Glomerular endothelial cell (primary cell): ENCODE measurements at regions not wholly inside any gene's neighbourhood (a gene's known extent, or its start where the extent isn't known, plus 50 kb on each side); places are given as distances from the start of the nearest gene placed in this dataset.

Source experiments
- DNase-seq: peaks from one replicate; pipeline ENCODE4 v3.0.0-alpha.2; 2011; ENCODE audit warnings: low read depth, low spot score; ENCODE audit errors: extremely low read depth

GRCh38 chr21:18460979-18461378, 57.4 kb upstream of the TMPRSS15 start:
- no peak for DNase-seq

- DNase-seq, result no peak
These were observed 58.2 kb upstream of the TMPRSS15 start for GRCh38 chr21:18461743-18462142.

GRCh38 chr21:18467715-18468114, 64.1 kb upstream of the TMPRSS15 start:
- DNase-seq, result no peak

GRCh38 chr21:18468790-18469189, 65.2 kb upstream of the TMPRSS15 start:
- no peak for DNase-seq

GRCh38 chr21:18476639-18477038, 73.1 kb upstream of the TMPRSS15 start:
- DNase-seq, result no peak

- no peak for DNase-seq
These were observed 73.5 kb upstream of the TMPRSS15 start for GRCh38 chr21:18477043-18477442.

- no peak for DNase-seq
These were observed 74.9 kb upstream of the TMPRSS15 start for GRCh38 chr21:18478513-18478912.

GRCh38 chr21:18488252-18488651, 84.7 kb upstream of the TMPRSS15 start:
- no peak for DNase-seq

- no peak for DNase-seq
These were observed 89.8 kb upstream of the TMPRSS15 start for GRCh38 chr21:18493422-18493821.

- no peak for DNase-seq
These were observed 91.9 kb upstream of the TMPRSS15 start for GRCh38 chr21:18495523-18495922.

GRCh38 chr21:18498431-18498830, 94.8 kb upstream of the TMPRSS15 start:
- DNase-seq, result no peak

GRCh38 chr21:18499761-18500376, 96.3 kb upstream of the TMPRSS15 start:
- peak; percentile 10 for DNase-seq

- no peak for DNase-seq
These were observed 114.5 kb upstream of the TMPRSS15 start for GRCh38 chr21:18518054-18518481.

GRCh38 chr21:18521204-18521603, 117.6 kb upstream of the TMPRSS15 start:
- DNase-seq, result no peak

- DNase-seq, result no peak
These were observed 118.8 kb upstream of the TMPRSS15 start for GRCh38 chr21:18522181-18522972.

GRCh38 chr21:18524097-18524880, 120.7 kb upstream of the TMPRSS15 start:
- DNase-seq, result no peak

GRCh38 chr21:18529254-18529653, 125.7 kb upstream of the TMPRSS15 start:
- DNase-seq, result peak; percentile 2

GRCh38 chr21:18542081-18542480, 138.5 kb upstream of the TMPRSS15 start:
- no peak for DNase-seq

- no peak for DNase-seq
These were observed 142.3 kb upstream of the TMPRSS15 start for GRCh38 chr21:18545908-18546307.

- DNase-seq, result no peak
These were observed 143.8 kb upstream of the TMPRSS15 start for GRCh38 chr21:18547347-18547746.

- no peak for DNase-seq
These were observed 144.7 kb upstream of the TMPRSS15 start for GRCh38 chr21:18548249-18548648.
